Psoas muscle (tissue), 7 donors: ENCODE measurements at regions not wholly inside any gene's neighbourhood (a gene's known extent, or its start where the extent isn't known, plus 50 kb on each side); places are given as distances from the start of the nearest gene placed in this dataset.

Experiments
- ATAC-seq, 4 donors: fragments of 200-7000 bp; cut with Tn5 transposase; one replicate each; pipeline ENCODE4 v1.9.1; 2020; ENCODE audit warnings: moderate library complexity in 3 of 4, mild to moderate bottlenecking in 2 of 4
- DNase-seq, 2 donors: peaks; one replicate each; pipeline ENCODE4 v3.0.0-alpha.2; 2020
- H3K27ac ChIP-seq: fragments of 200-600 bp; one replicate; pipeline ENCODE4 v1.8.0; 2022
- H3K27me3 ChIP-seq, 3 donors: fragments of 200-600 bp in 1 of 3; one replicate each; pipeline versions ENCODE4 v1.6.1 to v1.8.0; 2013 to 2022; ENCODE audit warnings: low read length in 2 of 3, mild to moderate bottlenecking in 2 of 3, moderate library complexity in 1 of 3; ENCODE audit not compliant: insufficient read depth in 3 of 3
- H3K36me3 ChIP-seq, 2 donors: fragments of 200-600 bp in 1 of 2; one replicate each; pipeline versions ENCODE4 v1.6.1 to v1.8.0; 2013 to 2022; ENCODE audit warnings: low read depth in 1 of 2, mild to moderate bottlenecking in 1 of 2, moderate library complexity in 1 of 2; ENCODE audit not compliant: insufficient read depth in 1 of 2
- H3K4me1 ChIP-seq: fragments of 200-600 bp; one replicate; pipeline ENCODE4 v1.8.0; 2022
- H3K4me3 ChIP-seq: fragments of 200-600 bp; one replicate; pipeline ENCODE4 v1.8.0; 2022; ENCODE audit warnings: mild to moderate bottlenecking
- H3K9me3 ChIP-seq: fragments of 200-600 bp; one replicate; pipeline ENCODE4 v1.8.0; 2022
- CTCF ChIP-seq: fragments of 200-600 bp; IDR thresholded peaks from one replicate; pipeline ENCODE4 v1.8.0; 2022; ENCODE audit warnings: antibody characterized with exemption
- WGBS, 3 donors: extraction: QIAGEN DNeasy Blood & Tissue Kit; methylation state at CpG; one replicate each; pipeline versions ENCODE4 v1.1.6 to v1.1.7; 2013; 5-methylcytosine and 5-hydroxymethylcytosine counted together
- intact Hi-C, 2 donors: fragments of 100-400 bp; cut with DNase I; formaldehyde crosslinking; loops; one replicate each; pipeline versions ENCODE4 v1.11.0 to v1.14.2; 2022
- donor health status: healthy with polysubstance abuse.
- donor health status: DM: no; HTN: no; CAD: no; lungs with moderate emphysema.
- donor health status: Bipolar disorder and iron deficiency.
- donor health status: healthy.
- donor health status: DM: yes; HTN: yes; CAD: no.
- donor health status: DM: no; HTN: no; CAD: no.
- donor health status: DM: yes; HTN: yes; CAD: no.

GRCh38 chr5:88119535-88120125, 149.0 kb downstream of the TMEM161B start:
- no peak for TF ChIP-seq CTCF
- intact Hi-C loops, result loop anchor here in 1 of 2 donors (10.0 kb wide), 1 partner anchor 375 kb away; no protein-coding TSS in a partner anchor
- WGBS, 3 donors, result 84 to 87% (median 86%) methylated on average over 4 of the region's 4 CpGs

GRCh38 chr5:88118179-88118578, 150.5 kb downstream of the TMEM161B start:
- H3K27me3 ChIP-seq, result no peaks in the 10 kb centered on the region
- no peak overlapping the region for H3K27ac ChIP-seq
- H3K36me3 ChIP-seq, result no peaks in the 10 kb centered on the region
- DNase-seq (no peak), ATAC-seq (no peak)
- no peak overlapping the region for H3K4me3 ChIP-seq
- no peaks in the 10 kb centered on the region for H3K9me3 ChIP-seq
- no peaks in the 10 kb centered on the region for H3K4me1 ChIP-seq
- TF ChIP-seq CTCF, result no peak
- WGBS, 3 donors, result 51 to 62% (median 58%) methylated on average over 2 of the region's 2 CpGs
- intact Hi-C loops, result loop anchor here in 1 of 2 donors (10.0 kb wide), 1 partner anchor 377 kb away; no protein-coding TSS in a partner anchor

More at GRCh38 chr5:88119535-88120125, 149.0 kb downstream of the TMEM161B start:
- no peak overlapping the region for H3K27ac ChIP-seq
- H3K4me3 ChIP-seq, result no peak overlapping the region
- no peaks in the 10 kb centered on the region for H3K27me3 ChIP-seq
- no peaks in the 10 kb centered on the region for H3K4me1 ChIP-seq
- no peaks in the 10 kb centered on the region for H3K36me3 ChIP-seq
- no peak for DNase-seq
- peaks cover 4% of the 10 kb centered on the region for H3K9me3 ChIP-seq
- no peak for ATAC-seq

- H3K27me3 ChIP-seq, result no peaks in the 10 kb centered on the region
- H3K27ac ChIP-seq, result no peak overlapping the region
- no peaks in the 10 kb centered on the region for H3K9me3 ChIP-seq
- no peak overlapping the region for H3K4me3 ChIP-seq
- no peaks in the 10 kb centered on the region for H3K4me1 ChIP-seq
- DNase-seq, result no peak
- intact Hi-C loops, result loop anchor here in 1 of 2 donors (10.0 kb wide), 1 partner anchor 377 kb away; no protein-coding TSS in a partner anchor
- no peaks in the 10 kb centered on the region for H3K36me3 ChIP-seq
- ATAC-seq, result no peak
- TF ChIP-seq CTCF, result no peak
These were observed 151.1 kb downstream of the TMEM161B start for GRCh38 chr5:88117546-88117945.

- Histone ChIP-seq H3K36me3 (no peaks in the 10 kb centered on the region), H3K27me3 (no peaks in the 10 kb centered on the region), H3K4me3 (no peak overlapping the region), H3K9me3 (no peaks in the 10 kb centered on the region), H3K27ac (no peak overlapping the region), H3K4me1 (no peaks in the 10 kb centered on the region)
- no peak for DNase-seq
- TF ChIP-seq CTCF, result no peak
- ATAC-seq, result no peak
- intact Hi-C loops, result loop anchor here in 1 of 2 donors (10.0 kb wide), 1 partner anchor 378 kb away; no protein-coding TSS in a partner anchor
These were observed 152.2 kb downstream of the TMEM161B start for GRCh38 chr5:88116396-88116795.

GRCh38 chr5:88115211-88115610, 153.4 kb downstream of the TMEM161B start:
- Histone ChIP-seq H3K36me3 (no peaks in the 10 kb centered on the region), H3K27me3 (no peaks in the 10 kb centered on the region), H3K4me3 (no peak overlapping the region), H3K4me1 (no peaks in the 10 kb centered on the region), H3K27ac (no peak overlapping the region), H3K9me3 (no peaks in the 10 kb centered on the region)
- DNase-seq (no peak), ATAC-seq (no peak)
- 67 to 73% (median 69%) methylated on average over 3 of the region's 3 CpGs for WGBS, 3 donors
- no peak for TF ChIP-seq CTCF
- intact Hi-C loops, result loop anchor here in 1 of 2 donors (10.0 kb wide), 1 partner anchor 380 kb away; no protein-coding TSS in a partner anchor
